ENCODE measurements at regions not wholly inside any gene's neighbourhood (a gene's known extent, or its start where the extent isn't known, plus 50 kb on each side); places are given as distances from the start of the nearest gene placed in this dataset.

- TF ChIP-seq CTCF (conservative IDR thresholded peaks at IDR 0.05; ENCODE audit: low read depth in 2 of 2): no peak
- TF ChIP-seq ZNF462 (CRISPR knock-in tag; IDR thresholded peaks at IDR 0.05): no peak
- no peak for TF ChIP-seq CREB1 (CRISPR knock-in tag; IDR thresholded peaks at IDR 0.05; ENCODE audit: low read depth)
These were observed 137.8 kb upstream of the ADAMTS9 start (continued) for GRCh38 chr3:64825404-64826120.

DNA sequence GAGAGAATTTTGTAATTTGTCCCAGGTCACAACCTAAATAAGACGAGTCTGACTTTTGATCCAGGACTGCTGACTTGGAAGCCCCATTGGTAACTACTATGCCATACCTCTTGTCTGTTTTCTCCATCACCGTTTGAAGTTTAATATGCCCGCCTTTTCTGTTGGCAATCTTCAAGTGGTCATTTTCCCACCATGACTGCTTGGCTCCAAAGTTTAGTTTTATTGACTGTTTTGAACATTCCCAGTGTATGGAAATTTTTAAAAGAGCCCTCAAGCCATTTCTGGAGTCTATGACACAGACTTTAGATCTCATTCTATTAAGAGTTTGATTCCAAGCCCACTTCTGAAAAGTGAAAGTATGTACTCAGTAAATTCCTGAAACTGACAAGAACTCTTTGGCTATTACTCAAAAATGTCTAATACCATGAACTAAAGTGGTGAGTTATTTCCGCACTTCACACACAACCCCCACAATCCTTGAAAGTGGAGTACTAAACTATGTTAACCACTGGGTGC, 136.7 kb upstream of the ADAMTS9 start:
- no peaks in the 10 kb centered on the region for H3K9me3 Mint-ChIP-seq
- DNase-seq (ENCODE audit: low spot score): no peak
- Histone ChIP-seq H3F3A (replicated peaks; ENCODE audit: low read depth) (no peaks in the 10 kb centered on the region), H3K4me1 (ENCODE audit: insufficient read depth) (peaks cover 14% of the 10 kb centered on the region), H3K79me2 (replicated peaks; ENCODE audit: insufficient read depth) (no peaks in the 10 kb centered on the region), H4K20me1 (replicated peaks; ENCODE audit: insufficient read depth) (no peaks in the 10 kb centered on the region), H3K27me3 (ENCODE audit: insufficient read depth) (no peaks in the 10 kb centered on the region), H3K36me3 (ENCODE audit: insufficient read depth) (no peaks in the 10 kb centered on the region), H3K27ac (ENCODE audit: low read depth) (no peak overlapping the region), H3K9me2 (ENCODE audit: insufficient read depth) (no peaks in the 10 kb centered on the region), H3K4me3 (no peak overlapping the region), H2AFZ (no peak overlapping the region), H3K4me2 (no peak overlapping the region)
- no peak for ATAC-seq
- peaks cover 15% of the 10 kb centered on the region; the same call in 2 of the 3 replicates for H3K4me1 Mint-ChIP-seq
- no peak overlapping the region for H3K27ac Mint-ChIP-seq
- peaks cover 3% of the 10 kb centered on the region for H3K27me3 Mint-ChIP-seq (ENCODE audit: insufficient read depth, low read depth, poor library complexity)
- H3K36me3 Mint-ChIP-seq (ENCODE audit: low read depth): no peaks in the 10 kb centered on the region
- TF ChIP-seq EZH2 (IDR thresholded peaks at IDR 0.05; ENCODE audit: low read depth, unreplicated experiment) (no peak), CREB1 (CRISPR knock-in tag; IDR thresholded peaks at IDR 0.05; ENCODE audit: low read depth) (no peak), ZNF114 (CRISPR knock-in tag; IDR thresholded peaks at IDR 0.05) (no peak), ZNF331 (CRISPR knock-in tag; IDR thresholded peaks at IDR 0.05; ENCODE audit: low read depth) (no peak), STAT1 (IDR thresholded peaks at IDR 0.05; ENCODE audit: unreplicated experiment) (no peak), REST (IDR thresholded peaks at IDR 0.05; ENCODE audit: unreplicated experiment) (no peak)
- TF ChIP-seq, protein P1, sequence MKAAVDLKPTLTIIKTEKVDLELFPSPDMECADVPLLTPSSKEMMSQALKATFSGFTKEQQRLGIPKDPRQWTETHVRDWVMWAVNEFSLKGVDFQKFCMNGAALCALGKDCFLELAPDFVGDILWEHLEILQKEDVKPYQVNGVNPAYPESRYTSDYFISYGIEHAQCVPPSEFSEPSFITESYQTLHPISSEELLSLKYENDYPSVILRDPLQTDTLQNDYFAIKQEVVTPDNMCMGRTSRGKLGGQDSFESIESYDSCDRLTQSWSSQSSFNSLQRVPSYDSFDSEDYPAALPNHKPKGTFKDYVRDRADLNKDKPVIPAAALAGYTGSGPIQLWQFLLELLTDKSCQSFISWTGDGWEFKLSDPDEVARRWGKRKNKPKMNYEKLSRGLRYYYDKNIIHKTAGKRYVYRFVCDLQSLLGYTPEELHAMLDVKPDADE (IDR thresholded peaks at IDR 0.05): no peak
- H3K4me3 Mint-ChIP-seq: no peak overlapping the region
